DND-41 (cell line): ENCODE measurements at regions not wholly inside any gene's neighbourhood (a gene's known extent, or its start where the extent isn't known, plus 50 kb on each side); places are given as distances from the start of the nearest gene placed in this dataset.

Experiments used
- CTCF ChIP-seq: IDR thresholded peaks from 2 replicates; pipeline ENCODE4 v1.5.1; 2012; ENCODE audit warnings: borderline replicate concordance, low read length, moderate library complexity, mild to moderate bottlenecking; ENCODE audit not compliant: poor library complexity, severe bottlenecking; ENCODE audit errors: extremely low read depth
- EZH2 ChIP-seq: IDR thresholded peaks from 3 replicates; pipeline ENCODE4 v1.6.1; 2012; ENCODE audit warnings: borderline replicate concordance, low read depth, mild to moderate bottlenecking, moderate library complexity, low read length, inconsistent platforms; ENCODE audit not compliant: severe bottlenecking

DNA sequence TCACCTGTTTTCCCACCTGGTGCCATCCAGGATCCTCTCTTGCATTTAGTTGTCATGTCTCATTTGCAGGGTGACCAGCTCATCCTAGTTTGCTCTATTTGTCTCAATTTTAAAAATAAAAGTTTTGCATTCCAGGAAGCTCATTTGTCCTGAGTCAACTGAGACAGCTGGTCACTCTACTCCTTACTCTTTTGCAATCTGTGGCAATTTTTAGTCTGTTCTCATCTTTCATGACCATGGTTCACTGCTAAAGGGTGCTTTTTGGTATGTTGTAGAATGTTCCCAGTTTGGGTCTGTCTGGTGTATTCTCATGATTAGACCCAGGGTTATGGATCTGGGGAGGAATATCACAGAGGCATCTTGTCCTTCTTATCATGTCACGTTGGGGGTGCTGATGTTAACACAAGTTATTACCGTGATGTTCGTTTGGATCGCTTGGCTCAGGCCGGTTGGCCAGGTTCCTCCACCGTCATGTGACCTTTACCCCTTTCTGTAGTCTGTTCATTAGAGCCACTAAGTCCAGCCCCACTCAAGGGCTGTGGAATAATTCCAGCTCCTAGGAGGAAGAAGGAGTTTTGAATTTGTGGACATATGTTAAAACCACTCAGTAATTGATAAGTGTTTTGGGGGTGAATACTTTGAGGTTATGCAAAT lies 103.3 kb upstream of the IGFBP3 start:
- TF ChIP-seq EZH2: no peak
- TF ChIP-seq CTCF: no peak
